ENCODE measurements at regions not wholly inside any gene's neighbourhood (a gene's known extent, or its start where the extent isn't known, plus 50 kb on each side); places are given as distances from the start of the nearest gene placed in this dataset.
"Not testable (repeated sequence)": the region's sequence is repeated elsewhere in the genome, so short reads cannot be mapped to it uniquely, and the experiment has no call there.

GRCh38 chr2:39960681-39961080 lies 181.6 kb upstream of the THUMPD2 start:
- H3K23ac ChIP-seq (ENCODE audit: low read depth, low read length); H3K4ac ChIP-seq (ENCODE audit: low read depth, low read length); H4K5ac ChIP-seq (ENCODE audit: low read depth, low read length); H3K18ac ChIP-seq (ENCODE audit: low read depth, low read length); H2BK15ac ChIP-seq (ENCODE audit: low read depth, low read length); H4K91ac ChIP-seq (ENCODE audit: insufficient read depth, low read depth, low read length); in situ Hi-C loops (cut with MboI; ENCODE audit: low sequenced_read_pairs); ATAC-seq (ENCODE audit: low read depth); CTCF ChIA-PET; H2BK120ac ChIP-seq (ENCODE audit: low read depth, low read length); H3K9me3 ChIP-seq (ENCODE audit: control insufficient read depth, insufficient read depth, low read length); H3K36me3 ChIP-seq (ENCODE audit: control insufficient read depth, insufficient read depth, low read length); BruUV-seq (replicated peaks); H3K9me1 ChIP-seq (ENCODE audit: insufficient read depth, low read length); H3K9ac ChIP-seq (ENCODE audit: low read depth, low read length); H2AK5ac ChIP-seq (ENCODE audit: low read depth, low read length); H2BK5ac ChIP-seq (ENCODE audit: low read depth, low read length, poor library complexity, severe bottlenecking); H3K27me3 ChIP-seq (ENCODE audit: control insufficient read depth, insufficient read depth, low read length); H3K56ac ChIP-seq (ENCODE audit: extremely low read depth, insufficient read depth, low read length); POLR2A ChIA-PET (ENCODE audit: unreplicated experiment); H3K4me1 ChIP-seq (ENCODE audit: control insufficient read depth, insufficient read depth, low read length); dilution Hi-C loops (cut with HindIII; ENCODE audit: low sequenced_read_pairs, unreplicated experiment); H3K14ac ChIP-seq (replicated peaks; ENCODE audit: low read depth, low read length); H2AK9ac ChIP-seq (replicated peaks; ENCODE audit: low read depth, low read length, poor library complexity); H4K20me1 ChIP-seq (ENCODE audit: insufficient read depth, low read length); H3K27ac ChIP-seq (ENCODE audit: insufficient read depth, low read length); H3K79me1 ChIP-seq (ENCODE audit: low read depth in 1 of 2, low read length in 2 of 2); H4K8ac ChIP-seq (ENCODE audit: low read depth in 2 of 2, low read length in 2 of 2); intact Hi-C loops (cut with micrococcal nuclease); H2BK20ac ChIP-seq (ENCODE audit: low read depth, low read length); H3K4me2 ChIP-seq (ENCODE audit: low read depth, low read length); H2AFZ ChIP-seq (replicated peaks; ENCODE audit: low read length, poor library complexity); H3K4me3 ChIP-seq (ENCODE audit: insufficient read depth, low read depth, low read length): not testable (repeated sequence)
- WGBS, 2 experiments (ENCODE audit: extremely low coverage in 2 of 2, insufficient read length in 1 of 2) = 84% methylated on average over 6 of the region's 7 CpGs; no CpG with 5 or more reads in 1 of the 2 experiments
- peak; percentile 21 for DNase-seq
